SK-MEL-5 (cell line): ENCODE measurements at regions not wholly inside any gene's neighbourhood (a gene's known extent, or its start where the extent isn't known, plus 50 kb on each side); places are given as distances from the start of the nearest gene placed in this dataset.
A peak's percentile ranks its signal among the peaks of the same experiment; 100 is the strongest.
"Not testable (repeated sequence)": the region's sequence is repeated elsewhere in the genome, so short reads cannot be mapped to it uniquely, and the experiment has no call there.

Experiments used
- DNase-seq: peaks from one replicate; pipeline ENCODE4 v3.0.0-alpha.2; 2016; ENCODE audit warnings: low read depth, low spot score
- in situ Hi-C: cut with HindIII; loops from 2 replicates; pipeline ENCODE4 v1.10.0; 2016; ENCODE audit warnings: low sequenced_read_pairs, high pct_unique_total_duplicates, low pct_unique_long_range_greater_than_20kb

DNA sequence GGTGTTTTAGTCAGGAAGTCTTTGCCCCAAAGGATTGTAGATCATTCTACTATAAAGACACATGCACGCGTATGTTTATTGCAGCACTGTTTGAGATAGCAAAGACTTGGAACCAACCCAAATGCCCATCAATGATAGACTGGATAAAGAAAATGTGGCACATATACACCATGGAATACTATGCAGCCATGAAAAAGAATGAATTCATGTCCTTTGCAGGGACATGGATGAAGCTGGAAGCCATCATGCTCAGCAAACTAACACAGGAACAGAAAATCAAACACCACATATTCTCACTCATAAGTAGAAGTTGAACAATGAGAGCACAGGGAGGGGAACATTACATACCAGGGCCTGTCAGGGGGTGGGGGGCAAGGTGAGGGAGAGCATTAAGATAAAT is 340.8 kb upstream of the TENM3 start:
- in situ Hi-C loops, DNase-seq: not testable (repeated sequence)

DNA sequence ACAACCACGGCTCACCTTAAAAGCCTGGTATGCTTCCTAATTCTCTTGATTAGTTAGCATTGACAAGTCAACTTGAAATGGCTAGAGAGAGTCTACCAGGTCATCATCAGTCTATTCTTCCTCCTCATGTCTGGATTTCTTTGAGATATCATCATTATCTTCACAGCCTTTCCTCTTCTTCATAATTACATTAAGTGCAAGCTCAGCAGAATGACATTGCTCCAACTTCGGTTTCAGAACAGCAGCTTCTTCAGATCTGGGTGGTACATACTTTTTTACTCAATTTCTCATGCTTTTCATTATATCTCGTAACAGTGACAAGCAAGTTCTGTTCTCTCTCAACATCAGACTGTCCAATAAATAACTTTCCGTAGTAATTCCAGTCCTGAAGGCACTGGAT is 337.5 kb upstream of the TENM3 start:
- in situ Hi-C loops = no loop called here
- no peak for DNase-seq

DNA sequence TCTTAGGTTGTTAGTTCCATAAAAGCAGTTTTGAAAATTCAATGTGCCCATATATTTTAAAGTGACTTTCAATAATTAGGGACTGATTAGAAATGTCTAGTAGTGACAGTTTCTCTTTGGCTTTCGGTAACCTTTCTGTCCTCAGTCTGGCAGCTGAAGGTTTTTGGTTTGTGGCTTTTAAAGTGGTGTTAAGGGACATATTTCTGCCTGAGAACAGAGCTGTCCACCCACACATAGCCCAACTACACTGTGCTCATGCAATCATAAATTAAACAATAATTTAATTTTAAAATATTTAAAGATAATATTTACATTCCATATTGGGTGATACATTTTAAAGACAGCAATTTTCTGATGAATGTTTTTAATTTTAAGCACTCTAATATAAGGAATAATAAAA is 335.0 kb upstream of the TENM3 start:
- in situ Hi-C loops = no loop called here
- no peak for DNase-seq

DNA sequence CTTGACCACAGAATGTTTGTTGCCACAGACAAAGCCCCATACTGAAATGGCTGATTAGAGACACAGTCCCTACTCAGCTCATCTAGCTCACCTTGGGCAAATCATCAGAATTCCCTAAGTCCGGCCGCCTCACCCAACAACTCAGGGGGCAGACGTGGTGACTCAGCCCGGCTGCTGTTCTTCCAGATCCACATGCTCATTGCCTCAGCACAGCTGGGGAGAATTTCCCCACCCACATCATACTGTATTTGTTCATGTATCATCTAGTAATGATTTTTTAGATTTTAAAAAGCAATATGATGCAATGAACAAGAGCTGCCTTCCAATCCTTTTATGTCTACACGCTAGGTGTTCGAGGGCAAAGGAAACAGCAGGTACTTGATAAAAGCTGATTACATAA is 333.8 kb upstream of the TENM3 start:
- in situ Hi-C loops = no loop called here
- no peak for DNase-seq

GRCh38 chr4:181911420-181911819 is 331.8 kb upstream of the TENM3 start:
- in situ Hi-C loops = no loop called here
- no peak for DNase-seq

DNA sequence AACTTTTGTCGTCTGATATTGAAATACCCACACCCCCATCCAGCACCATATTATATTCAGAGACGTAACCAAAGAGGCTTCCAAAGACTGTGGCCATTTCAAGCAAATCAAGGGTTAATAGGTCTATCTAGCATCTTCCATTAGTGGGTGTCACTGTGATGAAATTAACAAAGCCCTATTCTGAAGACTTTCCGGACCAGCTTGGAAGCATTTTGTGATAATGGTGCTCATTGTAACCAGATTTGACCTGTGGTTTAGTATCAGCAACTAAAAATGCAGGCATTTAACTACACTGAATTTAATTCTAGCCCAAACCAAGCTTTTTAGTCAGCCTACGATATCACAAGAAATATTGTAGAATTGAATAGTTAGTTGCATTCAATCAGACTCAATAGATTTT is 309.7 kb upstream of the TENM3 start:
- in situ Hi-C loops = no loop called here
- peak; percentile 81 for DNase-seq

DNA sequence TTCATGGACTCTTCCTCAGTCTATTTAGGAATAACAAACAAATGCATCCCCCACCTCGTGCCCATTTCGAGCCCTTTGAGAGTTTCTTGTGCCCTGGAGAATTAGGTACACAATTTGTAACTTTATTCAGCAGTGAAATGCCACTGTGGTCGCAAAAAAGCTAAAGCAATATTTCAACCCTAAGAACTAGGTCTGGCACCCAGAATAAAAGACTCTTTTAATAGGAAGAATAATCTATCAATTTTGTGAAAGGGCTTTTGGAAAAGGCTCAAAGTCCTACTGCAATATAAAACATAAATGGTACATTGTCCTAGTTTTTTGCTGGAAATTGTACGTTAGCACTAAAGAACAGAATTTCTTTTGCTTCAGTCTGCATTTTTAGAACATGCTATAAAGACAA is 304.6 kb upstream of the TENM3 start:
- in situ Hi-C loops = no loop called here
- DNase-seq = peak; percentile 86

DNA sequence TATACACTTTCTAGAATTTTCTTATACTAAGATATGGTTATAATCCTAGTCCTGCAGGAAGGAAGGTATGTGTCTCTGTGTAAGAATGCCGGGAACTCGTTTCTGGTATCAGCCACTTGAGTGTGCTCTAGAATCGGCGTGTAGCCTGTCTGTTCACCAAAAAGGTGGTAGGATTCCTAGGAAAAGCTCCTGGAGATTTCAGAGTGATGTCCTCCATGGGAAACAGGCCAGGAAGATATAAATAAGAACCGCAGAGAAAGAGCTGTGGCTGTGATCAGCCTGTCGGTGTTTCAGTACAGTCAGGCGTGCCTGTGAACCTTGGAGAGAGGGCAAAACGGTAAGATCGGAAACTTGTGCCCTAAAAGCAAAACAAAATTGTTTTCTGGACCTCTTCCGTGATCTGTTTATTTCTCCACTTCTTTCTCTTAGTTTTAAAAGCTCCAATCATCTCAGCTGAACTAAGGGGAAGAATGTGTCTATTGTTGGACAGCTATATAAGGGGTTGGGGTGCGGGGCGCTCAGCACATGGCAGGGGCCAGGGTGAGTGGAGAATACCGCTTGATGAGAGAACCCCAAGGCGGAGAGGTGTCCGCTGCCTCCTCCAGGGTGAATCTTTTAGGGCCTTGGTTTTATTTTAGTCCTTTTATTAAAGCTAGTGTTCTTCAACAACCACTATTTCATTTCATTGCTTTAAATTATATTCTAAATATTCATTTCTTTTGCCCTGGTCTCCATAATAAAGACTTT is 303.8 kb upstream of the TENM3 start:
- in situ Hi-C loops = no loop called here
- DNase-seq = peak; percentile 69

DNA sequence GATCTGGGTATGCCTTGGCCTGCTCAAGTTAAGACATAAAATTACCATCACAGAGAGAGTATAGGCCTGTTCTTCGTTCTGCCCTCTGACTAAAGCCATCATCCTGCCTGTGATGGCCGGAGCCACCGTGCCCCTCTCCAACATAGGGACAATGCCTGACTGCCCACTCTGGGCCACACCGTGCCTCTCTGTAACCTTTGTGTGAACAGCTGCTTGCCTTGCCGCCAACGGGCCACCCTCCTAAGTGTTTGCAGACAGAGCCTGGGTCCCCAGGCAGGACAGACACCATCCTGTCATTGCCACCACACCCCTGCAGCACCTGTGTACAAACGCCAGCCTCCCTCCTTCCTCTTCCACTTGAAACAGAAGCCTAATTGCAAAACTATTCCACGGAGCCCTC is 298.7 kb upstream of the TENM3 start:
- no peak for DNase-seq
- in situ Hi-C loops = no loop called here

DNA sequence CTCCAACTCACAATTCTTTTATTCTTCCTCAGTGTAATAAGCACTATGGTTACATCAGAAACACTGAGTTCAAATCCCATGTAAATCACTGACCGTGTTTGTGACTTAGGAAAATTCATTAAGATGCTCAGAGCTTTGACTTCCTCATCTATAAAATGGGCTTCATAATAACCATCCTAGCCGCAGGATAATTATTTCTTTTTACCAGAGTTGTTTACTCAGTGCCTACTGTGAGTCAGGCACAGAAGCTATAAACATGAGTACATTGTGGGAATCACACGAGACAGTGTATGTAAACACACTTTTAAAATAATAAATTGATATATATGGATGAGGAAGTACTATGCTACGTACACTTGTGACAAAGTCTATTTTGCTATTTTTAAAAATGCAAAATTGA is 296.3 kb upstream of the TENM3 start:
- in situ Hi-C loops = no loop called here
- no peak for DNase-seq

GRCh38 chr4:181948839-181949382 is 294.3 kb upstream of the TENM3 start:
- no peak for DNase-seq
- in situ Hi-C loops = no loop called here

DNA sequence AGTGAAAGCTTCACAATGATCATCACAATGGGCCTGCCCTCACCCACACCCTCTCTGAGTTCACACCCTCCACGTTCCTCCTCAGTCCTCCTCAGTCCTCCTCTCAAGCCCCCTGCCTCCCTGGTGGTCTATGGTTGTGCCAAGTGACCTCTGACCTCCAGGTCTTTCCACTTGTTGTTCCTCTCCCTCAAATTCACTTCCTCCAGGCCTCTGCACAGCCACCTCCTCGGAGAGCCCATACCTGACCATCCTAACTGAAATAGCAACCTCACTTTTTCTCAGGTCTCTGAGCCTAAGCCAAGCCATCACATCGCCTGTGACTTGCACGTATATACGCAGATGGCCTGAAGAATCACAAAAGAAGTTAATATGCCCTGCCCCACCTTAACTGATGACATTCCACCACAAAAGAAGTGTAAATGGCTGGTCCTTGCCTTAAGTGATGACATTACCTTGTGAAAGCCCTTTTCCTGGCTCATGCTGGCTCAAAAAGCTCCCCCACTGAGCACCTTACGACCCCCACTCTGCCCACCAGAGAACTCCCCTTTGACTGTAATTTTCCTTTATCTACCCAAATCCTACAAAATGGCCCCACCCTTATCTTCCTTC is 293.4 kb upstream of the TENM3 start:
- no peak for DNase-seq
- in situ Hi-C loops = no loop called here

DNA sequence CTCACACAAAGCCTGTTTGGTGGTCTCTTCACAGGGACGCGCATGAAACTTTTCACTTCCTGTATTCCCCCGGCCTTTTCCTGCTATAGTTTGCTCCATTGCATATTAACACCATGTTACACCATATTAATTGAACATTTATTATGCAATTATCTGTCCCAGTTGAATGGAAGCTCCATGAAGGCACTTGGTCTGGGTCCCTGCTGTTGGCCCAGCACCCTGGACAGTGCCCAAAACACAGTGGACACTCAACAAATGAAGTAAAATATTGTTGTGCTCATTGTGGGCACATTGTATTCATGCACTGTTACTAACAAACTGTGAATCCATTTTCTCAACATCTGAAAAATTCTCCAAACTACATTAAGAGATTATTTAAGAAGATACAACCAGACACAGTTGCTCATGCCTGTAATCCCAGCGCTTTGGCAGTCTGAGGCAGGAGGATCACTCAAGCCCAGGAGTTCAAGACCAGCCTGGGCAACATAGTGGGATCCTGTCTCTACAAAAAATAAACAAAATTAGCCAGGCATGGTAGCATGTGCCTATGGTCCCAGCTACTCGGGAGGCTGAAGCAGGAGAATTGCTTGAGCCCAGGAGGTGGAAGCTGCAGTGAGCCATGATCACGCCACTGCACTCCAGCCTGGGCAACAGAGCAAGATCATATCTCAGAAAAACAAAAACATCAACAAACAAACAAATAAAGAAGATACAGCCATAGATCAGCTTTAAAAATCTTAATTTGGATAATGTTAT is 292.7 kb upstream of the TENM3 start:
- in situ Hi-C loops = no loop called here

GRCh38 chr4:181951265-181951664 is 291.9 kb upstream of the TENM3 start:
- in situ Hi-C loops = no loop called here
- no peak for DNase-seq

More for the DNA sequence above, 292.7 kb upstream of the TENM3 start:
- DNase-seq = no peak

DNA sequence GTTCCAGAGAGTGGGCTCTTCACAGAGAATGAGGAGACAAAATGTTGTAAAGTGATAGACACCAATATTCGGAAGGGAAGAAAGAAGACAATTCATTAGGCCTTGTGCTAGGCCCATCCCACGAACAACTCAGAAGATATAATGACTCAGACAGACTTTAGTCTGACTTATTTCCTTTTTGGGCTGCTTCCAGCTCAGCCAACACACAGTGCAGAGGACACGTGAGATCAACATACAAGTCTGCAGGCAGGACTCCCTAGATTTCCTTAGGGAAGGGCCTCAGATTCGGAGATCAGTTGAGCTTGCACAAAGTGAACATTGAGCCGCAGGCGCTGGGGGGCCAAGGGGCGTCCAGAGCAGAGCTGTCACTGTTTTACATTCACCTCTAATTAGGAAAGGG is 290.7 kb upstream of the TENM3 start:
- DNase-seq = peak; percentile 60
- in situ Hi-C loops = no loop called here

DNA sequence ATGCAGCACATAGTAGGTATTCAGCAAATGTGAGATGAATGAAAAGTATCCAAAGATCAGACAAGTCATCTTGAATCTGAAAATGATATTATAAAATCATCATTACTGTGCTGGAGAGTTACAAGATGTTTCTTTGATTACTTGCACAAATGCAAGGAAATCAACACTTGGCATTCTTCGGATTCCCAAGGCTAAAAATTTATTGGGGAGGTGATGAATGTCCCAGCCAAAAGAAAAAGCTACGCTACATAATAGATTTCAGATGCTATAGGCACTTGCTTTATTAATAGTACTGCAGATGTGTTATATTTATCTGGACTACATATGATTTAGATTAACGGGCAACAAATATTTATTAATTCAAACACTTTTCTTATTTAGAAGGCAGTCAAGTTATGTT is 286.7 kb upstream of the TENM3 start:
- DNase-seq = no peak
- in situ Hi-C loops = no loop called here

- in situ Hi-C loops = no loop called here
- no peak for DNase-seq
Measured at GRCh38 chr4:181957088-181957487, 286.1 kb upstream of the TENM3 start.

- no peak for DNase-seq
- in situ Hi-C loops = no loop called here
Measured at GRCh38 chr4:181958446-181958845, 284.8 kb upstream of the TENM3 start.

GRCh38 chr4:181959121-181959520 is 284.1 kb upstream of the TENM3 start:
- in situ Hi-C loops = no loop called here
- DNase-seq = no peak
